Middle frontal gyrus (tissue), 1 donor: ENCODE measurements at regions not wholly inside any gene's neighbourhood (a gene's known extent, or its start where the extent isn't known, plus 50 kb on each side); places are given as distances from the start of the nearest gene placed in this dataset.
A peak's percentile ranks its signal among the peaks of the same experiment; 100 is the strongest.
"Not testable (repeated sequence)": the region's sequence is repeated elsewhere in the genome, so short reads cannot be mapped to it uniquely, and the experiment has no call there.

ENCODE experiments used
- DNase-seq: peaks from one replicate; pipeline ENCODE4 v3.0.0-alpha.2; 2015; ENCODE audit warnings: low spot score; ENCODE audit errors: extremely low spot score

DNA sequence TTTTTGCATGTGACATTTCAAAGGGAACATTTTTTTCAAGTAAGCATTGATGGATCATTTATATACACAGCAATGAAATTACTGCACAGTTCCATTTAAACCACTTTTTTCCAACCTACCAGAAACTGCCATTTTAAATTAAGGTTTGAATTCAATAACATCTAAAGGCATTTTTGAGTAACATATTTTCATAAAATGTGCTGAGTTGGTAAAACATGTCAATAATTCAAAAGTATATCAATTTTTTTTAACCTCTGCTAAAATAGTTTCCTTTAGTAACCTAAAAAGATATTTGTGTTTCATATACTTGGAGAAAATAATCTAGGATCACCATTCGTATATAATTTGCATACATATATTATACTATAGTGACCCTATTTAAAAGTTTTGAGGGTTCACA lies 355.1 kb upstream of the KCNMB2 start:
- DNase-seq: no peak

DNA sequence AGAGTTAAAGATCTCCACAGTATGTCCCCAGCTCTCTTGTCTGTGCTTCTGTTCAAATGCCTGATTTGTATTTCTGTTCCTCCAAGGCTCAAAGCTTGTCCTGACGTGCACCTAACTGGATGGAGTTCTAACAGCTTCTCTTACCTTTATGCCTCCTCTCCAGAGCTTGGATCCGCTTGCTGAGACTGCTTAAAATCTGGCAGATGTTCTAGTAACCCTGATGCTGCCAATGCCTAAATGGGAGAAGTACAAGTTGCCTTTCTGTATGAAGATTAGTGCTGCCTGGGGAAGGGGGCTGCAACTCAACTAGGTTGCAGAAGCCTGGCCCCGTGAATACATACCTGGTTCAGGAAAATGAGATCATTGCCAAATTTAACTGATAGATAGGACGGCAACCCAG lies 354.5 kb upstream of the KCNMB2 start:
- DNase-seq: no peak

DNA sequence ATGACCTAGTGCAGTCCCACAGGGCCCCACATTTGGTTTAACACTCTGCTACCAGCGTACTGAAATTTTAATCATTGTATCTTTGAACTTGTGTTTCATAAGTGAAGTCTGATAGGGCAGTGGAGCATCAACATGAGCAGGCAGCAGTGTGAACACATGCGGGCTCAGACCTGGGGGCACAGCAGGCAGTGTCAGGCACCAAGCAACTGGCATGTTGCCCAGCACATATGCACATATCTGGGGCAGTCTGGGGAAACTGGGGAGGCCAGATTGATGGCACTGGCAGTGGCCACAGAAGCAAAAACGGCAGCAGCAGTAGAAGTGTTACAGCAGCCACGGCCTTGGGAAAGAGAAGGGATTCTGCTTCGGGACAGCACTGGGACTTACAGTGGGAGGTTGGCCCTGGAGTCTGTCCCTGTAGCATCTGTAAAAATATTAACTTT lies 353.9 kb upstream of the KCNMB2 start:
- no peak for DNase-seq

DNA sequence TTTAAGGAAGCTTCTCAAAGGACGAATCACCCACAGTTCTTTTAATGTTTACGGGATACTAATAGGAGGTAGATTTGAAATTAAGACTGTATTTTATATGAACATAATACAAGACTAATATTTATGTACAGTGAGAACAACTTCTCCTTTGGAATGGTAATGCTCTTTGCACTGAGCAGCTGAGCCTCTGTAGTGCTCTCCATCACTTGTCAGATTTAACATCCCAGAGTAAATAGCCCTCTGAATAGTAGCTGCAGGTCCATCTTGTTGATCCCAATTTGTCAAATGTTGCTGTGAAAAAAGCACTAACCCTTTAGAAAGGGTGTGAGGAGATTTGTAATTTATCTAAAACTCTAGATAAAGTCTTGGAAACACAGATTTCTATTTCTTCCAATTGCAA lies 351.4 kb upstream of the KCNMB2 start:
- DNase-seq: no peak

DNA sequence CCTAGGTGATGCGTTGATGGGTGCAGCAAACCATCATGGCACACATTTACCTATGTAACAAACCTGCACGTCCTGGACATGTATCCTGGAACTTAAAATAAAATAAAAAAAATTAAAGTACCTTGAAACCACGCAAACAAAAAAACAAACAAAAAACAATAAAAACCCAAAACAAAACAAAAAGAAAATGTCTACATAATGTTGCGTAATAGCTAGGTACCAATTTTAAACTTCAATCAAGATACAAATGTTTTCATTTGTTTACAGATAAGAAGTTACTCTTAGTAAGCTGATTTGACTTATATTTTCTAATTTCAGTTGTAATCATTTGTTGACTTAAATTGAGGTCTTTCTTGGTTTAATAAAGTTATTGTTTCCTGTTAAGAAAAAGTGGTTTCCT lies 349.6 kb upstream of the KCNMB2 start:
- DNase-seq: no peak

DNA sequence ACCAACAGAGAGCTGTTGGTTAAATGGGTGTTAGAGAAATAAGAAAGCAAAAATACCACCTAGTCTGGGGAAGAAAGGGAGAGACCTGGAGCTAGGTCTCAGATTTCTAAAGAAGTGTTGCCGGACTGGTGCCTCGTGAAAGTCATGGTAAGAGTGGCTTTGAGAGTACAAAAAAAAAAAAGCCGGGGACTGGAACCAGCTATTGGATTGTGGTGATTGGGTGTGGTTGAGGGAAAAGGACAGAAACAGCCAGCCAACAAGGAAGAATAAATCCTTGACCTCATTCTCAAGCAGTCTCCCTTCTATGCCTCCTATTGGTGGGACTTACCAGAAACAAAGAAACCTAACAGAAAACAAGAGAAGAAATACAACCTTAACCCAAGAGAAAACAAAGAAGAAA lies 346.4 kb upstream of the KCNMB2 start:
- no peak for DNase-seq

DNA sequence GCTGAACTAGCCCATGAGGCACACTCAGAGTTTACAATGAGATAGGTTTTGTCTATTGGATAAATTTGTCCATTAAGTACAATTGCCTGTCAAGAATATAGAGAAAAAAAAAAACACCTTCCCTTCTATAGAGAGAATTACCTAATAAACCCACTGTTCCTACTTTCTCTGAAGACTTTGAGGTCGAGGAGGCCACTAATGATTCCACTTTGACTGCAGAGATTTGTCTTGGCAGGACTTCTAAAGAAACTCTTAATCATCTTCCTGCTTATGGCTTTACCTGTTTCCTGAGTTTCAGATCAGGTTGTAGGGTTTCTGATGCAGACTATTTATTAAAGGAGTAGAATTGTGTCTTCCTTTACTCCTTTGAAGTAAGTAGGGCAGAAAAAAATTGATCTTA lies 342.4 kb upstream of the KCNMB2 start:
- no peak for DNase-seq

DNA sequence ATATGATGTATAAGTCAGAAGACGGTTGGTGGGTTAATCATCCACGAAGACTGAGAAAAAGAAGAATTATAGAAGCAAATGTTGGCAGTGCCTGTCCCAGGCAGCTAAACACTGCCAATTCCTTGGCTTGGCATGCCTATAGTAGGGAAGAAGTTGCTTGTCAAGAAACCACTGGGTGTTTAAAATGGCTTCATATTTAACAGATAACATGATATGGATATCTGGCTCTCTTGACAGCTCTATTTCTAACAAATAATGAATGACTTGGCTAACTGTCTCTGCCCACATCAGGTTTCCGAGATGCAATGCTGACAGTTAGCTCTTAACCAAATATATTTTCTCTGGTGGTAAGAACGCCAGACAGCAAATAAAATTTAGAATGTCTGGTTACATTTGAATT lies 341.7 kb upstream of the KCNMB2 start:
- no peak for DNase-seq

DNA sequence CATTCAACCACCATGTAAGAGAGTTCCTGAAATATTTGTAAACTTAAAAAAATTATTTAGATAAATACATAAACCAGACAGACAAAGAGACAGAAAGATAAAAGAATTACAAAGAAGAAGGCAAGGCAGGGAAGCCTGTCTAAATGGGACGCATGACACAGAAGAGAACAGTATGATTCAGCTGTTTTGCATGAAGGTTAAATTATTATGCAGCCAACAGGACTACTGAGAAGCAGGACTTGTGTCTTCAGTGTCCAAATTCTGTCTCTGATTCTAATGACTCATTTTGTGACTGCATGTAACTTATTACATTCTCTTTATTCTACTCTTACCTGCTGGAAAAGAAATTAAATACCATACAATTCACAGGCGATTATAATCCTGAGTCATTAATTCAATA lies 340.4 kb upstream of the KCNMB2 start:
- DNase-seq: no peak

DNA sequence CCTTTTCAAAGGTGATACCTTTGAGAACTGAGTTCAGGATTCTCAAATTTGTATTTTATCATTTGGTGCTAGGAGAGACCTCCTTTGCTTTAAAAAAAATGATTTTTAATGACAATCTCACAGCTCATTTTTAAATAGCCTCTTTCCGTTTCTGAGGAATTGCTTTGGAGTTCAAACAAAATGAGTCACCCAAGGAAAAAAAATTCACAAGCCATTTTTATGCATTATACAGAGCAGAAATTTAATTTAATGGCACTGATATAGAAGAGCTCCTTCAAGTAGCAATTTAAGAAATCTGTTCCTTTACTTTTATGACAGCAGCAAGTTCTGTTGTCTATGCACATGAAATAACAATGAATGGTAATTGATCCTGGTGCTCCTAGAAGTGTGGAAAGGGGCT lies 337.9 kb upstream of the KCNMB2 start:
- DNase-seq: no peak

DNA sequence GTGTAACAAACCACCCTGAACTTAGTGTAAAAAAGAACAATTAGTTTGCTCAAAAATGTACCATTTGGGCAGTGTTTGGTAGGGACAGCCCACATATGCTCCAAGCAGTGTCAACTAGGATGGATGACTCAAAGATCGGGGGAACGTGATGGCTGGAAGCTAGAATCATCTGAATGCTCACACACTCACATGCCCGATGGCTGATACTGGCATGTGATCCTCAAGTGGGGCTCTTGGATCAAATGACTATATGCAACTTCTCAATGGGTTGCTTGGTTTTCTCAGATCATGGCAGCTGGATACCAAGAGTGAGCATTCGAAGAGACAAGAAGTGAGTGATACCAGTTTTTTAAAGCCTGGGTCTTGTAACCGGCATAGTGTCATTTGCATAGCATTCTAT lies 335.9 kb upstream of the KCNMB2 start:
- DNase-seq: no peak

DNA sequence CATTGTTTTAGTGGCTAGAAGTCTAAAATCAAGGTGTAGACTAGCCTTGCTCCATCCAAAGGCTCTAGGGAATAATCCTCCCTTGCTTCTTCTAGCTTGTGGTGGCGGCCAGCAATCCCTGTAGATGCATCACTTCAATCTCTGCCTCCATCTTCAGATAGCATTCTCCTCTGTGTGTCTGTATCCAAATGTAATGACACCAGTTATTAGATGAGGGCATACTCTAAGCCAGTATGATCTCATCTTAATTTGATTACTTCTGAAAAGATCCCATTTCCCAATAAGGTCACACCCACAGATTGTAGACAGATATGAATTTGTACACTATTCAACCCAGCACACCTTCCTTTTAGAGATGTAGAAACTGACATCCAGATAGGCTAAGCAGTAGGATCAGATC lies 334.5 kb upstream of the KCNMB2 start:
- no peak for DNase-seq

DNA sequence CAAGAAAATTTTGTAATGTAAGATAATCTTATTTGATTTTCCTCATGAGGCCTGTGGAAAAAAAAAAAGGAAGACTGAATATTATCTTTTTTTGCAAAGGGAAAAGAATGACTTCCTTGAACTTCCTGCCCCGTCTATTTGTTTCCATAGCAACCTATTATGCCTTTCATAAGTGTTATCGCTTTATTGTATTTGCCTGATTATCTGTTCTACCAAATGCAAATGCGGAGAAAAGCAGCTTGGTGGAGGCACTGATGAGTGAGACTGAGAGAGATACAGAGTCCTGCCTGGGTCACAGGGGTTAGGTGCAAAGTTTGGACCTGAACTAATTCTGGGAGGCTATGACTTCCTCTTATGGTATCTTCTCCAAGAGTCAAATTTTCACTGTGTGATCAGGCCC lies 334.0 kb upstream of the KCNMB2 start:
- no peak for DNase-seq

DNA sequence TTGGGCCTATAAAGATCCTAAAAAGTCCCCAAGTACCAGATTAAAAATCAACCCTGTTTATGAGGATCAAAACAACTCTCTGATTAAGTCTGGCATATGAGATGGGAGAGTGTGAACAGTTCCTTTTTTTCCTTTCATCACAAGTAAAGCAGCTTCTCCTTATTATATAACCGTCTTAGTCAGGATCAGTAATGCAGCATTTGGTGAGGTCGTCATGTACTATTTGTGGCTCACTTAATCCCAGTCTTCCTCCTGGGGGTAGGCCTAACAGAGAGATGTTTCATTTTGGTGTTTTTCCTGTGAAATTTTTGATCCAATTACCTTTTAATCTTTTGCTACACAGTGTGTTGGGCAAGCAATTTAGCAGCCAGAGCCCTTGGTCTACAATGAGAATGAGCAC lies 333.1 kb upstream of the KCNMB2 start:
- peak; percentile 51 for DNase-seq

DNA sequence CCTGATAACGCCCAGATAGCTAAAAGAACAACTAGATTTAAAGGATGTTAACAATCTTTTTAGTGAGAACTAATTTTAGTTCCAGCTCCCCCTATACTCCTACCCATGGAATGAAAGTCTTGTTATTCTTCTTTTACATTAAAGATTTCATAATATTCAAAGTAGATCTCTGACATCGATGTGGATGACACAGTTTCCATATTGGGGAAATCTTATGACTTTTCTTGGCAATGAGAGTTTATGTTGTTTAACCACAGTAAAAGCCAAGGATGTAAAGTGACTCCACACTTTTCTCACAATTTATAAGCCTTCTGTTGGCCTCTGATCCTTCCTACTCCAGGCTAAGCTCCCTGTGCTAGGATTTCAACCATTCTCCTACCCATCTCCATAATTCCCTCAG lies 332.6 kb upstream of the KCNMB2 start:
- DNase-seq: no peak

DNA sequence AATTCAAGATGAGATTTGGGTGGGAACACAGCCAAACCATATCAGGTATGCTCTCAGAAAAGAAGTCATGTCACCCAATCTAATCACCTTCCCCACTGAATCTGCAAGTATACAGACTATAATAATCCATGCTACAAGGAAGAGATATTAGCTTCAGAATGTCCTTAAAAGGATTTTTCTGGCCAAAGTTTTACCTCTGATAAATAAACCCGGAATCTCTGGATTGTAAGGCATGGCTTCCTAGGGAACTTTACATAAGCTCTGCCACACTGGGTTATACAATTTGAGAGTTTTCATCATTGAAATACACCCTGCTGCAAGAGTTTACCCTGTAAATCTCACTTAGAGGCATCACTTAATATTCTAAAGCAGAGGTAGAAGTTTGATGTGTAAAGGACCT lies 330.5 kb upstream of the KCNMB2 start:
- no peak for DNase-seq

DNA sequence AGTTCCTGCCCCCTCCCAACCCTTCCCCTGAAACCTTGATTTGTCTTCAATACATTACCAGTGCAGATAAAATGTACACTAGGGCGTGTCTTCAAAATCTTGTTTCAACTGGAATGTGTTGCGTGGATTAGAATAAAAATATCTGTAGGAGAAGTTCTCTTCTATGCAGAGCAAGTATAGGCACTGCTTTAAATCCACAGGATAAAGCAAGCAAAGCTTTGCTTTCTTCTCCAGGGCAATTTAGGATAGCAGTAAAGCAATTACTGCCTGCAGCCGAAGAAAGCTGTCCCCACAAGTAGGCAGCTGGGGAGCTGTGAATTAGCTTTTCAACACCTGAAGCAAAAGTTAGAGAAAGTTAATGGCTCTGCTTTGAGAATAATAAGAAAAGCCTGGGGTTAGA lies 329.7 kb upstream of the KCNMB2 start:
- no peak for DNase-seq

DNA sequence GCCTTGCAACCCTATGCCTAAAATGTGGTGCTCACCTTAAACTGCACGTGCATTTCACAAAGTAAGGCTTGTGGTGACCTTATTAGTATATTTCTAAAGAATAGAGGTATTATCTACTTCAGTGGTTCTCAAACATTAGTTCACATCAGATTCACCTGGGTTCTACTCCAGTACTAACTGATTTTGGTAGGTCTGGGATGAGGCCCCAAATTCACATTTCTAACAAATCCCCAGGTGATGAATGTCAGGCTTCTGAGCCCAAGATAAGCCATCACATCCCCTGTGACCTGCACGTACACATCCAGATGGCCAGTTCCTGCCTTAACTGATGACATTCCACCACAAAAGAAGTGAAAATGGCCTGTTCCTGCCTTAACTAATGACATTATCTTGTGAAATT lies 329.1 kb upstream of the KCNMB2 start:
- DNase-seq: not testable (repeated sequence)

DNA sequence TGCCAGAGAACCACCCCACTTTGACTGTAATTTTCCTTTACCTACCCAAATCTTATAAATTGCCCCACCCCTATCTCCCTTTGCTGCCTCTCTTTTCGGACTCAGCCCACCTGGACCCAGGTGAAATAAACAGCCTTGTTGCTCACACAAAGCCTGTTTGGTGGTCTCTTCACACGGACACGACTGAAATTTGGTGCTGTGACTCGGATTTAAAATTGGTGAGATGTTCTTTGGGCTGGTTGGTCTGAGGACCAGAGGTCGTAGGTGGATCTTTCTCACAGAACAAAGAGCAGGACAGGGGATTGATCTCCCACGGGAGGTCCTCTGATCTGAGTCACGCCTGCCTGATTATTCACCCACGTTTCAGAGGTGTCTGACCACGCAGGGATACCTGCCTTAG lies 328.6 kb upstream of the KCNMB2 start:
- DNase-seq: not testable (repeated sequence)

DNA sequence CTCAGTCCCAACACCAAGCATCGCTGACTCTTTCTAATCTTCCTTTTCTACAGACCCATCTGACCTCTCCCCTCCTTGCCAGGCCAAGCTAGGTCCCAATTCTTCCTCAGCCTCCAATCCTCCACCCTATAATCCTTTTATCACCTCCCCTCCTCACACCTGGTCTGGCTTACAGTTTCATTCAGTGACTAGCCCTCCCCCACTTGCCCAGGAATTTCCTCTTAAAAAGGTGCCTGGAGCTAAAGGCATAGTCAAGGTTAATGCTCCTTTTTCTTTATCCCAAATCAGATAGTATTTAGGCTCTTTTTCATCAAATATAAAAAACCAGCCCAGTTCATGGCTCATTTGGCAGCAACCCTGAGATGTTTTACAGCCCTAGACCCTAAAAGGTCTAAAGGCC lies 327.1 kb upstream of the KCNMB2 start:
- DNase-seq: not testable (repeated sequence)

DNA sequence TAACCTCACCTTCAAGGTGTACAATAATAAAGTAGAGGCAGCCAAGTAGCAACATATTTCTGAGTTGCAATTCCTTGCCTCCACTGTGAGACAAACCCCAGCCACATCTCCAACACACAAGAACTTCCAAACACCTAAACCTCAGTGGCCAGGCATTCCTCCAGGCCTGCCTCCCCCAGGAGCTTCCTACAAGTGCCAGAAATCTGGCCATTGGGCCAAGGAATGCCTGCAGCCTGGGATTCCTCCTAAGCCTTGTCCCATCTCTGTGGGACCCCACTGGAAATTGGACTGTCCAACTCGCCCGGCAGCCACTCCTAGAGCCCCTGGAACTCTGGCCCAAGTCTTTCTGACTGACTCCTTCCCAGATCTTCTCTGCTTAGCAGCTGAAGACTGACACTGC lies 326.6 kb upstream of the KCNMB2 start:
- not testable (repeated sequence) for DNase-seq

DNA sequence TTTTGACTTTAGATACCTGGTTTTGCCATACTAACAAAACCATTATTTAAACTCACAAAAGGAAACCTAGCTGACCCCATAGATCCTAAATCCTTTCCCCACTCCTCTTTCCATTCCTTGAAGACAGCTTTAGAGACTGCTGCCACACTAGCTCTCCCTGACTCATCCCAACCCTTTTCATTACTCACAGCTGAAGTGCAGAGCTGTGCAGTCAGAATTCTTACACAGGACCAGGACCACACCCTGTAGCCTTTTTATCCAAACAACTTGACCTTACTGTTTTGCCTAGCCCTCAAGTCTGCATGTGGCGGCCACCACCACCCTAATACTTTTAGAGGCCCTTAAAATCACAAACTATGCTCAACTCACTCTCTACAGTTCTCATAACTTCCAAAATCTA lies 325.1 kb upstream of the KCNMB2 start:
- DNase-seq: not testable (repeated sequence)

DNA sequence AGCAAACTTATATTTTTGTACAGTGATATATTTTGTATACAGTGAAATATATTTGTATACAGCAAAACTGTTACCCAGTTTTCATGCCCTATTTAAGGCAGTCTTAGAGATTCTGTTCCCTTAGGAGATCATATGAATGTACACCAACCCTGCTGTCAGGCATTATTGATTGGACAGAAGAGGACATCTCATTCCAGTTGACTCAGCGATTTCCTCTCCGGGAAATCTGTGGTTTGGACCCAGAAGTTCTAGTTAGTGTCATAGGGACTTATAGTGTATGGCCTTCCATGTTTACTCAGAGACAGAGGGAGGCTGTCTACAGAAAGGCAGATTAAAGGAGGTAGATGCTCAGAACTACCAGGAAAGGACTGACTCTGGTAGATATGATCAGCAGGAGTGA lies 318.8 kb upstream of the KCNMB2 start:
- no peak for DNase-seq

DNA sequence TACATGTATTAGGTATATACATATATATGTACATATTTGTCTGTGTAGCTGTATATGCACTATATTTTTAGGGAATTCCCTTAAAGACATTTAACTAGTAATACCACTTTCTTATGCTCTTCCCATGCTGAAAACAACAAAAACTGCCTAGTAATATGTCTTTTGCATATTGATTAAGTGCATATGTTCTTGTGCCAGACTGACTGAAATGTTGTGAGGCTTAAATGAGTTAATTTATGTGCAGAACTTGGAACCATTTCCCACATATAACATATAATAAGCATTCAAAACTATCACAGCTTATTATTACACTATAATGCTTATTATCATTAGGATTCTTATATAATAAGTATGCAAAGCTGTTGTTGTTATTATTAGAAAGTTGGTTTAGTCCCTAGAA lies 318.0 kb upstream of the KCNMB2 start:
- no peak for DNase-seq

DNA sequence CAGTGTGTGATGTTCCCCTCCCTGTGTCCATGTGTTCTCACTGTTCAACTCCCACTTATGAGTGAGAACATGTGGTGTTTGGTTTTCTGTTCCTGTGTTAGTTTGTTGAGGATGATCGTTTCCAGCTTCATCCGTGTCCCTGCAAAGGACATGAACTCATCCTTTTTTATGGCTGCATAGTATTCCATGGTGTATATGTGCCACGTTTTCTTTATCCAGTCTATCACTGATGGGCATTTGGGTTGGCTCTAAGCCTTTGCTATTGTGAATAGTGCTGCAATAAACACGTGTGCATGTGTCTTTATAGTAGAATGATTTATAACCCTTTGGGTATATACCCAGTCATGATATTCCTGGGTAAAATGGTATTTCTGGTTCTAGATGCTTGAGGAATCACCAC lies 316.6 kb upstream of the KCNMB2 start:
- DNase-seq: not testable (repeated sequence)
